ENCODE measurements at regions not wholly inside any gene's neighbourhood (a gene's known extent, or its start where the extent isn't known, plus 50 kb on each side); places are given as distances from the start of the nearest gene placed in this dataset.
A peak's percentile ranks its signal among the peaks of the same experiment; 100 is the strongest.

- no peak for TF ChIP-seq ZNF592 (IDR thresholded peaks at IDR 0.05)
- no peak for TF ChIP-seq RELB (IDR thresholded peaks at IDR 0.05; ENCODE audit: low read depth)
- TF ChIP-seq MEF2A (IDR thresholded peaks at IDR 0.05; ENCODE audit: insufficient read depth, low read depth, low read length), result no peak
- no peak for TF ChIP-seq NFXL1 (IDR thresholded peaks at IDR 0.05; ENCODE audit: borderline replicate concordance)
Measured at GRCh38 chr4:130738233-130738632, 1642.3 kb downstream of the C4orf33 start (continued).

- TF ChIP-seq SMAD1 (IDR thresholded peaks at IDR 0.05; ENCODE audit: low read depth, partially characterized antibody) (no peak), RAD21 (IDR thresholded peaks at IDR 0.05; ENCODE audit: insufficient read depth, low read depth, low read length) (peak; percentile 25; the same call in 1 of the 2 replicates)
- in situ Hi-C loops (cut with MboI) (no loop called here), intact Hi-C loops (cut with micrococcal nuclease; ENCODE audit: unreplicated experiment) (loop anchor here (5.0 kb wide), 1 partner anchor 1894 kb away; no protein-coding TSS in a partner anchor)
- ATAC-seq (0 out of 3 replicates have a peak, but pooled peaks have one; percentile 34), DNase-seq (ENCODE audit: low read depth, low spot score) (no peak), FAIRE-seq (peak; percentile 66)
- H3K79me2 ChIP-seq (ENCODE audit: control insufficient read depth, insufficient read depth, low read length), result no peaks in the 10 kb centered on the region
- 0% methylated on average over 1 of the region's 1 CpG for WGBS (ENCODE audit: insufficient coverage, insufficient replicate concordance, low lambda C conversion rate, missing lambda C conversion rate)
- ChIA-PET CTCF (interaction anchor here (0.7 to 1.9 kb wide), 2 partner anchors 44 to 185 kb away, joined by 3 to 5 read pairs; no protein-coding TSS in a partner anchor), RAD21 (ENCODE audit: unreplicated experiment) (no interaction called here), POLR2A (no interaction called here), SMC1A (ENCODE audit: uncharacterized antibody, unreplicated experiment) (no interaction called here)
- no TSS peak for BruUV-seq (replicated peaks)
- H3K4me1 ChIP-seq (ENCODE audit: control insufficient read depth, insufficient read depth, low read length), result no peaks in the 10 kb centered on the region
- H3K27me3 ChIP-seq (replicated peaks in 1 of 2; ENCODE audit: control insufficient read depth in 2 of 2, insufficient read depth in 2 of 2, low read length in 1 of 2), result no peaks in the 10 kb centered on the region
- no peaks in the 10 kb centered on the region for H4K20me1 ChIP-seq (ENCODE audit: control insufficient read depth, insufficient read depth)
- no peak overlapping the region for H3K9ac ChIP-seq (ENCODE audit: control insufficient read depth, insufficient read depth, low read length)
- no peak overlapping the region for H2AFZ ChIP-seq (ENCODE audit: control insufficient read depth, low read depth, low read length)
- no peaks in the 10 kb centered on the region for H3K36me3 ChIP-seq (ENCODE audit: control insufficient read depth in 2 of 2, insufficient read depth in 2 of 2, low read length in 1 of 2)
- no peak overlapping the region for H3K4me3 ChIP-seq
- H3K9me3 ChIP-seq (replicated peaks; ENCODE audit: control insufficient read depth, insufficient read depth, low read length), result no peaks in the 10 kb centered on the region; the same call in 2 of the 3 replicates
- H3K4me2 ChIP-seq (ENCODE audit: control insufficient read depth, insufficient read depth), result no peak overlapping the region
- H3K27ac ChIP-seq (ENCODE audit: control insufficient read depth, insufficient read depth), result no peak overlapping the region
Measured at GRCh38 chr4:130747842-130748241, 1651.9 kb downstream of the C4orf33 start.

All from GM12878 (cell line).